RWPE2 (cell line): ENCODE measurements at regions not wholly inside any gene's neighbourhood (a gene's known extent, or its start where the extent isn't known, plus 50 kb on each side); places are given as distances from the start of the nearest gene placed in this dataset.
A peak's percentile ranks its signal among the peaks of the same experiment; 100 is the strongest.

Source experiments
- ATAC-seq: fragments of 200-7000 bp; cut with Tn5 transposase; 3 replicates; pipeline ENCODE4 v1.9.1; 2021; ENCODE audit warnings: low read depth
- DNase-seq: peaks from one replicate; pipeline ENCODE4 v3.0.0-alpha.2; 2020; ENCODE audit warnings: low spot score
- H3K27ac ChIP-seq: fragments of 450-650 bp; 2 replicates; pipeline ENCODE4 v1.5.1; 2017; ENCODE audit warnings: mild to moderate bottlenecking; ENCODE audit not compliant: poor library complexity, severe bottlenecking
- H3K27me3 ChIP-seq: fragments of 250-450 bp; sonication (Bioruptor Pico); 2 replicates; pipeline ENCODE4 v1.5.1; 2021; ENCODE audit warnings: mild to moderate bottlenecking, moderate library complexity; ENCODE audit not compliant: insufficient read depth, poor library complexity, severe bottlenecking
- H3K36me3 ChIP-seq: fragments of 250-450 bp; sonication (Bioruptor Pico); 2 replicates; pipeline ENCODE4 v1.5.1; 2020; ENCODE audit warnings: low read depth, mild to moderate bottlenecking, moderate library complexity
- H3K4me1 ChIP-seq: fragments of 250-450 bp; sonication (Bioruptor Pico); 2 replicates; pipeline ENCODE4 v1.5.1; 2021; ENCODE audit warnings: mild to moderate bottlenecking, moderate library complexity; ENCODE audit not compliant: insufficient read depth, poor library complexity, severe bottlenecking
- H3K4me3 ChIP-seq: fragments of 250-450 bp; sonication (Bioruptor Pico); 2 replicates; pipeline ENCODE4 v1.5.1; 2021; ENCODE audit warnings: mild to moderate bottlenecking, moderate library complexity; ENCODE audit not compliant: severe bottlenecking
- H3K9me3 ChIP-seq: fragments of 250-450 bp; sonication (Bioruptor Pico); 2 replicates; pipeline ENCODE4 v1.5.1; 2021; ENCODE audit warnings: mild to moderate bottlenecking, moderate library complexity; ENCODE audit not compliant: severe bottlenecking
- TF ChIP-seq, protein P1 (sequence below): fragments of 450-650 bp; IDR thresholded peaks from one replicate; pipeline ENCODE4 v1.5.1; 2017; ENCODE audit warnings: mild to moderate bottlenecking, moderate library complexity; ENCODE audit not compliant: poor library complexity, severe bottlenecking

DNA sequence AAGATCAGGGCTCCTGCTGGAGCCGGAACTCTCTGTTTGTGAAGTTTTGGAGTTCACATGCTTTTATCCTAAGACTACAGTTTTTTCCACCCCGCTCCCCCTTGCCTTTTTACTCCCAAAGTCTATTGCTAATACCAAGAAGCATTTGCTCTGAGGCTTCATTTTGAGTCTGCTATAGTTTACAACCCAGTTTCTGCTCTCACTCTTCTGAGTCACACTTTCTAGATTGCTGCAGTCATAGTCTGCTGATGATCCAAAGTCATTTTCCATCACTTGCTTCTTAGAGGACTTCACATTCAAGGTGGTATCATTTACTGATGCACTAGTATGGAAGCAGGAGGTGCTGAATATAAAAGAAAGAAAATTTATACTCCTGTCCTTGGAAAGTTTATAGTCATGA lies 937.4 kb downstream of the IGSF11 start:
- TF ChIP-seq, protein P1, sequence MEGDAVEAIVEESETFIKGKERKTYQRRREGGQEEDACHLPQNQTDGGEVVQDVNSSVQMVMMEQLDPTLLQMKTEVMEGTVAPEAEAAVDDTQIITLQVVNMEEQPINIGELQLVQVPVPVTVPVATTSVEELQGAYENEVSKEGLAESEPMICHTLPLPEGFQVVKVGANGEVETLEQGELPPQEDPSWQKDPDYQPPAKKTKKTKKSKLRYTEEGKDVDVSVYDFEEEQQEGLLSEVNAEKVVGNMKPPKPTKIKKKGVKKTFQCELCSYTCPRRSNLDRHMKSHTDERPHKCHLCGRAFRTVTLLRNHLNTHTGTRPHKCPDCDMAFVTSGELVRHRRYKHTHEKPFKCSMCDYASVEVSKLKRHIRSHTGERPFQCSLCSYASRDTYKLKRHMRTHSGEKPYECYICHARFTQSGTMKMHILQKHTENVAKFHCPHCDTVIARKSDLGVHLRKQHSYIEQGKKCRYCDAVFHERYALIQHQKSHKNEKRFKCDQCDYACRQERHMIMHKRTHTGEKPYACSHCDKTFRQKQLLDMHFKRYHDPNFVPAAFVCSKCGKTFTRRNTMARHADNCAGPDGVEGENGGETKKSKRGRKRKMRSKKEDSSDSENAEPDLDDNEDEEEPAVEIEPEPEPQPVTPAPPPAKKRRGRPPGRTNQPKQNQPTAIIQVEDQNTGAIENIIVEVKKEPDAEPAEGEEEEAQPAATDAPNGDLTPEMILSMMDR = no peak
- H3K4me1 ChIP-seq = peaks cover 7% of the 10 kb centered on the region

DNA sequence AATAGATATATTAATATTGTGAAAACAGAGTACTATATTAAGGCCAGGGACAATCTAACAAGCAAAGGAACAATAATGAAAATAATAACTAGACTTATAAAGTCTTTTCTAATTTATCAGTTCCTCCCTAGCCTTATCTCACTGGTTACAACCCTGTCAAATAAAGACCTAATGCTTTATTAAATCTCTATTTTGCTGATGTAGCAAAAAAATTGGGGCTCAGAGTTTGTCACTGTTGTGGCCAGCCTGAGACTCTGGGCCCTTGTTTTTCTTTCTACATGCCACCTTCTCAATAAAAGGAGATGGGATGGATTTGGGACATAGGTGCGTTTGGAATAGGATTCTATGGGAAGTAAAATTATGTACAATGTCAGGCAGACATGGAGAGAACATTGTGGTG lies 937.0 kb downstream of the IGSF11 start:
- Histone ChIP-seq H3K4me1 (peaks cover 10% of the 10 kb centered on the region), H3K36me3 (no peaks in the 10 kb centered on the region), H3K27me3 (no peaks in the 10 kb centered on the region), H3K4me3 (no peak overlapping the region), H3K9me3 (no peaks in the 10 kb centered on the region), H3K27ac (no peak overlapping the region)
- no peak for DNase-seq
- TF ChIP-seq, protein P1 = no peak
- no peak for ATAC-seq

More for the DNA sequence above, 937.4 kb downstream of the IGSF11 start:
- no peaks in the 10 kb centered on the region for H3K36me3 ChIP-seq
- DNase-seq (no peak), ATAC-seq (no peak)
- H3K4me3 ChIP-seq = no peak overlapping the region
- H3K27me3 ChIP-seq = no peaks in the 10 kb centered on the region
- H3K27ac ChIP-seq = no peak overlapping the region
- H3K9me3 ChIP-seq = no peaks in the 10 kb centered on the region

DNA sequence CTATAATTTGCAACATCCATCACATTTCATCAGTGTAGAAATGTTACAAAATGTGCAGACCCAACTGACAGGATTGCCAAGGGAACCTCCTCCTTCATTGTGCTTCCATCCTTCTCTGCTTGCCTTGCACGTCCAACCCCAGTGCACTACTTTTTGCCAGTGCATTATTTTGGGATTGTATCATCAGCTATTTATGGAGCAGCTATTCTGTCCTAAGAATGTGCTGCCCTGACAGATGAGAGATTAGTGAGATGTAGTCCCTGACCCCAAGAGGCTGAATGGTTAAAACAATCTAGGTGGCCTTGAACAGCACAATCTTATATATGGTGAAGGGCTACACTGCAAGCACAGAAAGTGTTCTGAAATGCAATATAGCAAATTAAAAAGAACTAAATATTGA lies 935.8 kb downstream of the IGSF11 start:
- H3K4me3 ChIP-seq = no peak overlapping the region
- no peaks in the 10 kb centered on the region for H3K36me3 ChIP-seq
- H3K27me3 ChIP-seq = no peaks in the 10 kb centered on the region
- ATAC-seq (no peak), DNase-seq (no peak)
- no peak overlapping the region for H3K27ac ChIP-seq
- H3K9me3 ChIP-seq = no peaks in the 10 kb centered on the region
- peaks cover 16% of the 10 kb centered on the region for H3K4me1 ChIP-seq
- TF ChIP-seq, protein P1 = no peak

DNA sequence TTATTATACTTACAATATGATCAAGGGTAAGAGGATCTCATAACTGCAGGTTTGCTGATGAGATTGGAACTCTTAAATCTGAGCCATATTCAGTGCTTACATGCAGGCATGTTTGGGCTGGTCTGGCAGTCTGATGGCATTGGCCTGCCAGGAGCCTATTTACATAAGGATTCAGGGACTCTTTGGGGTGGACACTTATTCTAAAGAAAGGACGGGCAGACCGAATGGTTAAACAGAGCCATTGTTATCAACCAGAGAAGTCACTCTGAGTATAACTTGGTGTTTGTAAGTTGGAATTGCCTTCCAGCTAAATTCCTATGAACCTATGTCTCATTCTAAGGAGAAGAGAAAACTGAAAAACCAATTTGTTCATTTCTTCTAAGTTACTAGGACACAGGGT lies 932.8 kb downstream of the IGSF11 start:
- no peak for DNase-seq
- Histone ChIP-seq H3K4me3 (no peak overlapping the region), H3K27ac (no peak overlapping the region), H3K36me3 (no peaks in the 10 kb centered on the region), H3K9me3 (no peaks in the 10 kb centered on the region), H3K27me3 (no peaks in the 10 kb centered on the region), H3K4me1 (peaks cover 16% of the 10 kb centered on the region)
- 0 out of 3 replicates have a peak, but pooled peaks have one; percentile 21 for ATAC-seq
- TF ChIP-seq, protein P1 = no peak

DNA sequence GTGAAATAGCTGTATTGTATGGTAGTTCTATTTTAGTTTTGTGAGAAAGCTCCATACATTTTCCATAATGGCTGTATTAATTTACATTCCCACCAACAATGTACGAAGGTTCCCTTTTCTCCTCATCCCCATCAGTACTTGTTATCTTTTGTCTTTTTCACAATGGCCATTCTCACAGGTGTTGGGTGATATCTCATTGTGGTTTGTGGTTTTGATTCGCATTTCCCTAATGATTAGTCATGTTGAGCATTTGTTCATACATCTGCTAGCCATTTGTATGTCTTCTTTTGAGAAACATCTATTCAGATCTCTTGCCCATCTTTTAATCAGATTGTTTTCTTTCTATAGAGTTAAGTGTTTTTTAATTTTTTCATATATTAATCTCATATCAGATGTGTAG lies 931.9 kb downstream of the IGSF11 start:
- TF ChIP-seq, protein P1 = no peak
- ATAC-seq = peak; percentile 78
- no peak for DNase-seq
- H3K9me3 ChIP-seq = no peaks in the 10 kb centered on the region
- no peak overlapping the region for H3K4me3 ChIP-seq
- H3K4me1 ChIP-seq = peaks cover 16% of the 10 kb centered on the region
- no peak overlapping the region for H3K27ac ChIP-seq
- H3K36me3 ChIP-seq = no peaks in the 10 kb centered on the region
- no peaks in the 10 kb centered on the region for H3K27me3 ChIP-seq
